IPS-15b (cell line): ENCODE measurements at regions not wholly inside any gene's neighbourhood (a gene's known extent, or its start where the extent isn't known, plus 50 kb on each side); places are given as distances from the start of the nearest gene placed in this dataset.

Experiments
- H3K27me3 ChIP-seq: one replicate; pipeline ENCODE4 v1.6.1; 2013; ENCODE audit warnings: low read length; ENCODE audit not compliant: control insufficient read depth, insufficient read depth
- H3K36me3 ChIP-seq: one replicate; pipeline ENCODE4 v1.6.1; 2013; ENCODE audit warnings: low read length; ENCODE audit not compliant: control insufficient read depth, insufficient read depth
- H3K4me1 ChIP-seq: one replicate; pipeline ENCODE4 v1.6.1; 2013; ENCODE audit warnings: mild to moderate bottlenecking, low read length; ENCODE audit not compliant: control insufficient read depth, insufficient read depth
- H3K4me3 ChIP-seq: one replicate; pipeline ENCODE4 v1.5.1; 2013; ENCODE audit warnings: low read depth, low read length
- H3K9ac ChIP-seq: one replicate; pipeline ENCODE4 v1.6.1; 2013; ENCODE audit warnings: low read depth, mild to moderate bottlenecking, low read length
- H3K9me3 ChIP-seq: one replicate; pipeline ENCODE4 v1.6.1; 2013; ENCODE audit warnings: mild to moderate bottlenecking, low read length; ENCODE audit not compliant: control insufficient read depth, insufficient read depth

DNA sequence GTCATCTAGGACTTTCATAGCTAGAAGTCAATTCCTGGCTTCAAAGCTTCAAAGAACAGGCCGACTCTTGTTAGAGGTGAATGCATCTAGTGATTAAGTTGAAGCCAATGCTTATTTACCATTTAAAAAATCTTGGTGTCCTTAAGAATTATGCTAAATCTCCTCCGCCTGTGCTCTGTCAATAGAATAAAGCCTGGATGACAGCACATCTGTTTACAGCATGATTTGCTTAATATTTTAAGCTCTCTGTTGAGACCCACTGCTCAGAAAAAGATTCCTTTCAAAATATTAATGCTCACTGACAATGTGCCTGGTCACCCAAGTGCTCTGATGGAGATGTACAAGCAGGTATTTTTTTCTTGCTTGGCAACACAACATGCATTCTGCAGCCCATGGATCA is 649.1 kb upstream of the USP24 start:
- Histone ChIP-seq H3K4me3 (no peak overlapping the region), H3K4me1 (no peaks in the 10 kb centered on the region), H3K27me3 (no peaks in the 10 kb centered on the region), H3K36me3 (no peaks in the 10 kb centered on the region), H3K9me3 (no peaks in the 10 kb centered on the region), H3K9ac (no peak overlapping the region)

DNA sequence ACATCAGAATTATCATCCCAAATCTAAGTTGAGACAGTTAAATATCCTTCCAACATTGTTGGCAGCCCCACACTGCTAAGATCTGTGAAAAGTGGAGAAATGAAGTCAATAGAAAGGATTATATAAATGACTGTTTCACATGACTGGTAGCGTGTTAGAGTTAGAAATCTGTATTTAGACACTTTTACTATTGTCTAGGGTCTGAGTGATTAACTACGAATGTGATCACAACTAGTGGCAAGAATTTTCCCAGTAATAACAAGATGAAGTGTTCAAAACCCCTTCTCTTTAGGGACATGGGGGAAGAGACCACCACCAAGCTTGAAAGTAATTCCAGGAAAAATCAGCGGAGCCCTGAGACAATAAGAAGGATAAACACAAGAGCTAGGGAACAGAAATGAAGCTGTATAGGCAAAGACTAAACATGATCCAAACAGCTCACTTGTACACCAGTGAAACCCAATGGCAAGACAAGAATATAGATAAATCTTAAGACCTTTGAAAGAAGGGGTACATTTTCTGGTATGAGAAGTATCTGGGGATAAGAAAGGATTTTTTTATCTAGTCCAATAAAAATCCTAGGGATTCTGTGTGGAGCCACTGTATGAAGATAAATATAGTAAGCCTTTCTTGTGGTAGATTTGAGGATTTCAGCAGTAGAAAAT is 646.6 kb upstream of the USP24 start:
- Histone ChIP-seq H3K9me3 (no peaks in the 10 kb centered on the region), H3K9ac (no peak overlapping the region), H3K36me3 (no peaks in the 10 kb centered on the region), H3K27me3 (no peaks in the 10 kb centered on the region), H3K4me3 (no peak overlapping the region), H3K4me1 (no peaks in the 10 kb centered on the region)

DNA sequence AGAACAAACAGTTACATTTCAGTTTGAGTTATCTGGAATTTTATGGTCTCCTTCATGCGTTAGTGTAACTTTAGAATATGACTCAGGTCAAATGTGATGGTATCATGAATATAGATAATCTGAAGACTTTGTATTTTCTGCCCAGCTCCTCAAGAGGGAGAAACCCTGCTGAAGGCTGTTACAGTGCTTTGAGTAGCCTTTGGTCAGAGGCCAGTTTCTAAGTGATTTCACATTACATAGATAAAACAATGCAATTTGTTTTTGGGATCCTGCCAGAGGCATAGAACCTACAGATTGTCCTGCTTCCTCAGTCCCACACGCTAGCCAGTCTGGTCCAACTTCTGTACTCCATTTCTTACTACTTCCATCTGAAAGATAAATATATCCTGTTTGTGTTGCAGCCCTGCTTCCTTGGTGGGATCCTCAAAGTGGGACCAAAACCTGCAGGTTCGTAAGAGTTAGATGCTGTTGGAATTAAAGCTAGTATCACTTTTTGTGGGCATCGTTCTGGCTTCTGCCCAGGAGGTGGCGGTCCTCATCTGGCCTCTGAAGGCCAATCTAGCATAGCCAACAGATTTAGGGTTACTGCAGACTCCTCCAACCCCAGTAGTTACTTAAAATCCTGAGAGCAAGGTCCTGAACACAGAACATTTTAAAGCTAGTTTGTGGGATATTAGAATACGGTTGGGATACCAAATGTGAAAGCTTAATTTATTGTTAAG is 645.8 kb upstream of the USP24 start:
- Histone ChIP-seq H3K4me3 (no peak overlapping the region), H3K36me3 (no peaks in the 10 kb centered on the region), H3K9me3 (no peaks in the 10 kb centered on the region), H3K4me1 (no peaks in the 10 kb centered on the region), H3K27me3 (no peaks in the 10 kb centered on the region), H3K9ac (no peak overlapping the region)

DNA sequence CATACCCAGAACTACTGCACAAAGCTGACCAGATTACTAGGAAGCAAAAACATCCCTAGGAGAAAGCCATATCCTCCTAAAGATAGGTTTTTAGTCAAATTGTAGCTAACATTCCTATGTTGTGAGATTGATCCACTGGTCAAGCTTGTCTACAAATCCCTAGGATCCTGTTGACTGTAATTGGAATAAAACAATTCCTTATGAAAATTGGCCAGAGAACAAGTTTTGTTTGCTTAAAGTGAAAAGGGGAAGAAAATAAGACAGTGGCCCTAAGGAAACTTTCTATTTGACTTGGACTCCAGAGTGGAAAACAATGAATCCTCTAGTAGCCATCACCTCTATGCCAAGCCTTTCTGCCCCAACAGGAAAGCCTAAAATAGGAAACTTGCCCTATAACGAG is 645.2 kb upstream of the USP24 start:
- Histone ChIP-seq H3K9ac (no peak overlapping the region), H3K4me3 (no peak overlapping the region), H3K4me1 (no peaks in the 10 kb centered on the region), H3K9me3 (no peaks in the 10 kb centered on the region), H3K27me3 (no peaks in the 10 kb centered on the region), H3K36me3 (no peaks in the 10 kb centered on the region)

DNA sequence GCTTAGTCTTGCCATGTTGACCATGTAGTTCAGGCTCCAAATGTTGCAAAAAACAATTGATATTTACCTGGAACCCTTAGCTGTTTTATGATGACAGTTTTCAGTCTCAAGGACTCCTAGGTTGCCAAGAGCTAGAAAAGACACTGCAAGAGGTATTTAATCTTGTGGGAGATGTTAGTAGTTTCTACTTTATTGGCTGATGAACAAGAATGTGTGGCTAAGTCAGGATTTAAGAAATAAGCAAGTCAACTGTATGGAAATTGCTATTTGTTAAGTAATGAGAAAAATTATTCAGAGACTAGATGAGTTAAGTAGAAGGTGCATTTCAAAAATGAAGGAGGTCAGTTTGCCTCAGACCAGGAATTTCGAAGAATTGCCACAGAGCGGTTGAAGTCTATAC is 639.7 kb upstream of the USP24 start:
- no peaks in the 10 kb centered on the region for H3K4me1 ChIP-seq

DNA sequence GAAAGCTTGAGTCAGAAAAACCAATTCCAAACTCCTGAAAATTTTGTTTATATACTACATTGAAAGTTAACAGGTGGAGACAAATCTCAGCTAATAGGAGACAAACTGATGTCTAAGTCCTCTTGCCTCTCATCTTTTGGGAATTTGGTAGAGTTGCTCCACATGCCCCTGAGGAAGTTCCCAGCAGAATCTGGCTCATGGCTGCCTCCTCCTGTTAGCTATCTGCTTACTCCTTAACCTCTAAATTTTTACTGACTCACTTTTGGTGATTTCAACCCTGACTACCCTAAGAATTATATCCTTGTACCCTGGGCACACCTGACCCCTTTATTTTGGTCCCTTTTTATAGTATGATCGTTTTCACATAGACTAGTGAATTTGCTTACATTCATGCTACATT is 633.7 kb upstream of the USP24 start:
- Histone ChIP-seq H3K4me3 (no peak overlapping the region), H3K9me3 (no peaks in the 10 kb centered on the region), H3K4me1 (no peaks in the 10 kb centered on the region), H3K27me3 (no peaks in the 10 kb centered on the region), H3K9ac (no peak overlapping the region), H3K36me3 (no peaks in the 10 kb centered on the region)

More for the DNA sequence above, 639.7 kb upstream of the USP24 start:
- Histone ChIP-seq H3K36me3 (no peaks in the 10 kb centered on the region), H3K9me3 (no peaks in the 10 kb centered on the region), H3K27me3 (no peaks in the 10 kb centered on the region), H3K4me3 (no peak overlapping the region), H3K9ac (no peak overlapping the region)

DNA sequence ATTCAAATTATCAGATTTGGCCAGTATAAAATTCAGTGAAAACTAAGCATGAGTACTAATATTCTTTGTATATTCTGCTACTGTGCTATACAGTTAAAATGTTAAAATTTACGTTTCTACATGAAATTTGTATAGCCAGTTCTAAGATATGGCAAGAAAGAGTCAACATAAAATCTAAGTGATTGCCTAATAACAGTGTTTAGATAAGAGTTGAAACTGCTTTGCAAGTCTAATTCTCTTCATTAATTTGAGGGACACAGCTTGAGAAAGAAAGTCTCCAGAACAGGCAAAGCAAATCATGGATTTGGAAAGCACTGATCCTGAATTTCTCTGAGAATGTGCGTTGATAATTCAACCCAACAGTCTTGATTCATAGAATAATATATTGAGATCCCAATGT is 630.9 kb upstream of the USP24 start:
- no peaks in the 10 kb centered on the region for H3K4me1 ChIP-seq
- no peaks in the 10 kb centered on the region for H3K27me3 ChIP-seq
- no peak overlapping the region for H3K9ac ChIP-seq
- no peaks in the 10 kb centered on the region for H3K36me3 ChIP-seq
- H3K9me3 ChIP-seq = no peaks in the 10 kb centered on the region
- no peak overlapping the region for H3K4me3 ChIP-seq

DNA sequence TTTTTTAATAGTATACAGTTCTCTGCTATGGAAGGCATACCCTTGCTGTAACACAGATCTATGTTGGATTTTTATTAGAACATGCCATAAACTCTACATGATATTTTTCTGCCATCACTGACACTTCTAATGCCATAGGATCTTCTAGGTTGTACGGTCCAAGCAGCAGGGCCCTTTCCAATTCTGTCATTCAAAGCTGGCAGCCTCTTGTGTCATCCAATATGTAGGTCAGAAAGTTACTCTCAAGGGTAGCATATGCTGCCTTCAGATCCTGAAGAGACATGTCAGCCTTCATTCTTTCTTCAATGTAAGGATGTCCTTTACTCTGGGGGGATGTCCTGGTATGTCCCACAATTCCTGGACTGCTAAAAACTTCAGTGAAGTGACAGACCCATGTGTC is 629.2 kb upstream of the USP24 start:
- H3K4me1 ChIP-seq = no peaks in the 10 kb centered on the region
- H3K9me3 ChIP-seq = no peaks in the 10 kb centered on the region
- H3K36me3 ChIP-seq = no peaks in the 10 kb centered on the region
- no peaks in the 10 kb centered on the region for H3K27me3 ChIP-seq
- H3K4me3 ChIP-seq = no peak overlapping the region
- H3K9ac ChIP-seq = no peak overlapping the region

DNA sequence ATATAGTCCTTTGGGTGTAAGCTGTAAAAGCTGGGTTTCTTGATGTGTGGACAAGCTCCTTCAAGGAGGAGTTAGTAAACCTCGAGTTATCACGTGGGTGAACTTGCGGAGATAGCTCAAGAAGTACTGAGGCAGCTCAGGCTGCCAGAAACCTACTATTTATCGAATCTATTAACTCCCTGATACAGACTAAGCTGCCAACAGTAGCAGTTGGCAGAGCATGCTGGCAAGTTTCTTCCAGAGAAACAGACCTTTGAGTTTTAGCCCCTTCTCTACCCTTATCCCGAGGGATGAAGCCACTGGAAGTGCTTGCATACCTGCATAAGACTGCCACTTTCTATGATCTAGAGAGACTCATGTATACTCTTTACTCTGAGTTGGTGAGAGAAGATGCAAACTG is 624.5 kb upstream of the USP24 start:
- H3K4me3 ChIP-seq = no peak overlapping the region
- H3K9ac ChIP-seq = no peak overlapping the region
- no peaks in the 10 kb centered on the region for H3K4me1 ChIP-seq

DNA sequence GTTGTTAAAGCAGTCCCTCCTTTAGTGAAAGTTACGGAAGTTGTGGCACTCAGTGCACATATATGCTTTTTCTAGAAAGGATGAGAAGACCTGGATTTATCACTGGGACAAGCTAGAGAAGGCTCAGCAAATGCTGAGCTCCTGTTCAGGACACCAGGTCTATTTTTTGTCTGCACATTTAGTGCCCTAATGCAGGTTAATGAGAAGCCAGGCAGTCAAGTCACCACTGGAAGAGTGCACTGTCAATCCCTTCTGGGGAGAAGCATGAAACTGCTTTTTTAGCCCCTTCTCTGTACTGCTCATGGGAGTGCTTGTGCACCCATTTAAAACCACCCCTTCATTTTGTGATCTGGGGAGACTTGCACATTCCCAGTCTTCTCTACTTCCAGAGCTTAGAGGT is 624.1 kb upstream of the USP24 start:
- Histone ChIP-seq H3K9ac (no peak overlapping the region), H3K9me3 (no peaks in the 10 kb centered on the region), H3K27me3 (no peaks in the 10 kb centered on the region), H3K4me3 (no peak overlapping the region), H3K4me1 (no peaks in the 10 kb centered on the region), H3K36me3 (no peaks in the 10 kb centered on the region)

More for the DNA sequence above, 624.5 kb upstream of the USP24 start:
- Histone ChIP-seq H3K9me3 (no peaks in the 10 kb centered on the region), H3K36me3 (no peaks in the 10 kb centered on the region), H3K27me3 (no peaks in the 10 kb centered on the region)

DNA sequence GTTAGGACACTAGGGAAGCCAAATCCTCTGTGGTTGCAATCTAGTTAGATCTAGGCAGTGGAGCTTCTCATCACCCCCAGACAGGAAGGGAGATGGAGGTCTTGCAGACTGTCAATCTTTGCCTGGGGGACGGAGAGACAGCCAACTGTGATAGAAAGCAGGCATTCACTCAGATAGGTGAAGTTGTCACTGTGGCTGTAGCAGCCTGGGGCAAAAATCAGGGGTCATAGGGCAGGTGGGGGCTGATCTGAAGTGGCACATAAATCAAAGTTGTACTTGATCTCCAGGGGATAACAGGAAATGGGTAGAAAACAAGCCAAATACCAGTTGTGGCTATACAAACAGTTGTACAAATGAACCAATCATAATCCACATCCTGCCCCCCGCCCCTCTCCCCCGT is 620.9 kb upstream of the USP24 start:
- Histone ChIP-seq H3K4me1 (no peaks in the 10 kb centered on the region), H3K4me3 (no peak overlapping the region), H3K36me3 (no peaks in the 10 kb centered on the region), H3K9me3 (no peaks in the 10 kb centered on the region), H3K9ac (no peak overlapping the region), H3K27me3 (no peaks in the 10 kb centered on the region)

DNA sequence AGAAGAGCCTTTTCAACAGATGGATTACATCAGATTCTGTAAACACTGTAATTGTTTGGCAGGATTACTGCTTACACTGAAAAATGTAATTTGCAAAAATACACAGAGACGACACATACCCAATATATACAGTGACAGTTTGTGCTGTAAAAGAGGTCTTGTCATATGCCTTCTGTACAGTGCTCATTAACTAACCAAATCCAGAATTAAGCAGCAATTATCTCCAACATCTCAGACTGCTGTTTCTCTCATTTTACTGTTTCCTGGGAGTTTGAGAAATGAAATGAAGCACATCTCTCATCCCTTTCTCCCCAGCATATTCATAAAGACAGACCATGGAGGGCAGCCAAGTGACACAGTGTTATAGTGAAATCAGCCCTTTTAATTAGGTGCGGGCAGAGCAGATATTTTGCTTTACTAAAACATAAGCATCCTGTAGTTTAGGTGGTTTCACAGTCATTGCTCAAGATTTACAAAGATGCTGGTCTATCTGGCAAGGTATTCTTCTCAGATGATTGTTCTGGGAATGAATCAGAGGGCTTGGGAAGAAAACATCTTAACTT is 618.4 kb upstream of the USP24 start:
- H3K36me3 ChIP-seq = no peaks in the 10 kb centered on the region

More for the DNA sequence above, 618.4 kb upstream of the USP24 start:
- Histone ChIP-seq H3K4me3 (no peak overlapping the region), H3K4me1 (no peaks in the 10 kb centered on the region), H3K27me3 (no peaks in the 10 kb centered on the region), H3K9me3 (no peaks in the 10 kb centered on the region), H3K9ac (no peak overlapping the region)
